AG04450 (cell line): ENCODE measurements at regions not wholly inside any gene's neighbourhood (a gene's known extent, or its start where the extent isn't known, plus 50 kb on each side); places are given as distances from the start of the nearest gene placed in this dataset.
"Not testable (repeated sequence)": the region's sequence is repeated elsewhere in the genome, so short reads cannot be mapped to it uniquely, and the experiment has no call there.

Experiments used
- CTCF ChIA-PET: fragments of 300-600, 350-600 bp; formaldehyde crosslinking; extraction: SDS; loops from one replicate; lab custom pipeline; 2022; ENCODE audit warnings: antibody characterized with exemption, inconsistent platforms; lab: Charles Lee
- POLR2A ChIA-PET: fragments of 350-600 bp; formaldehyde crosslinking; extraction: SDS; loops from one replicate; lab custom pipeline; 2021; ENCODE audit warnings: antibody characterized with exemption, inconsistent platforms; lab: Yijun Ruan, JAX
- DNase-seq: peaks from one replicate; pipeline ENCODE4 v3.0.0-alpha.2; 2011; ENCODE audit warnings: low read depth, low spot score
- H3K27ac ChIP-seq: one replicate; pipeline ENCODE4 v1.5.1; 2012; ENCODE audit warnings: low read depth, low read length, control low read depth
- H3K27me3 ChIP-seq: one replicate; pipeline ENCODE4 v1.6.0; 2012; ENCODE audit warnings: low read length; ENCODE audit not compliant: control insufficient read depth, insufficient read depth
- H3K4me3 ChIP-seq: 2 replicates; pipeline ENCODE4 v1.5.1; 2011; ENCODE audit warnings: mild to moderate bottlenecking, low read depth, low read length, control low read depth
- H3K9me3 ChIP-seq: 2 replicates; pipeline ENCODE4 v1.5.1; 2012; ENCODE audit warnings: low read length; ENCODE audit not compliant: control insufficient read depth, insufficient read depth
- TF ChIP-seq, protein P1 (sequence below): IDR thresholded peaks from 2 replicates; pipeline ENCODE4 v1.5.1; 2011; ENCODE audit warnings: low read depth, low read length, control low read depth, inconsistent platforms

DNA sequence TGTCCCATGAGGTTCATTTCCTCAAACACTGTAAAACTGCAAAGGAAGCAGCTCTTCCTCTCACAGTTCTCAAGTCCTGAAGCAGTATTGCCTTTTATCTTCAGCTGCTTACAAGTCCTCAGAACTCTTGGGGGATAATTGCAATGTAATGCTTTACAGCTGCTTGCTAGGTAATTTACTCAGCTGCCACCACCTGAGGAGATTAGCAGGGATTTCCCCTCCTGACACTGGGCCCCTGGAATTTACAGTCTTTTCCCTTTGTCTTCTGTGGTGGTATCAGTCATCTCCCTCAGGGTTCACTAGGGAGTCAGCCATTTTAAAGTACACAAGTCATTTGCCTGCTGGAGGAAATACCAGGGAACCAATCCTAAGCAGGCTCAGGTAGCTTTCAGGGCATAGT, 754.3 kb upstream of the GRAMD2B start:
- Histone ChIP-seq H3K4me3 (no peak overlapping the region), H3K9me3 (no peaks in the 10 kb centered on the region), H3K27me3 (peaks cover 2% of the 10 kb centered on the region), H3K27ac (no peak overlapping the region)
- ChIA-PET POLR2A (no interaction called here), CTCF (no interaction called here)
- TF ChIP-seq, protein P1, sequence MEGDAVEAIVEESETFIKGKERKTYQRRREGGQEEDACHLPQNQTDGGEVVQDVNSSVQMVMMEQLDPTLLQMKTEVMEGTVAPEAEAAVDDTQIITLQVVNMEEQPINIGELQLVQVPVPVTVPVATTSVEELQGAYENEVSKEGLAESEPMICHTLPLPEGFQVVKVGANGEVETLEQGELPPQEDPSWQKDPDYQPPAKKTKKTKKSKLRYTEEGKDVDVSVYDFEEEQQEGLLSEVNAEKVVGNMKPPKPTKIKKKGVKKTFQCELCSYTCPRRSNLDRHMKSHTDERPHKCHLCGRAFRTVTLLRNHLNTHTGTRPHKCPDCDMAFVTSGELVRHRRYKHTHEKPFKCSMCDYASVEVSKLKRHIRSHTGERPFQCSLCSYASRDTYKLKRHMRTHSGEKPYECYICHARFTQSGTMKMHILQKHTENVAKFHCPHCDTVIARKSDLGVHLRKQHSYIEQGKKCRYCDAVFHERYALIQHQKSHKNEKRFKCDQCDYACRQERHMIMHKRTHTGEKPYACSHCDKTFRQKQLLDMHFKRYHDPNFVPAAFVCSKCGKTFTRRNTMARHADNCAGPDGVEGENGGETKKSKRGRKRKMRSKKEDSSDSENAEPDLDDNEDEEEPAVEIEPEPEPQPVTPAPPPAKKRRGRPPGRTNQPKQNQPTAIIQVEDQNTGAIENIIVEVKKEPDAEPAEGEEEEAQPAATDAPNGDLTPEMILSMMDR = no peak
- DNase-seq = no peak

DNA sequence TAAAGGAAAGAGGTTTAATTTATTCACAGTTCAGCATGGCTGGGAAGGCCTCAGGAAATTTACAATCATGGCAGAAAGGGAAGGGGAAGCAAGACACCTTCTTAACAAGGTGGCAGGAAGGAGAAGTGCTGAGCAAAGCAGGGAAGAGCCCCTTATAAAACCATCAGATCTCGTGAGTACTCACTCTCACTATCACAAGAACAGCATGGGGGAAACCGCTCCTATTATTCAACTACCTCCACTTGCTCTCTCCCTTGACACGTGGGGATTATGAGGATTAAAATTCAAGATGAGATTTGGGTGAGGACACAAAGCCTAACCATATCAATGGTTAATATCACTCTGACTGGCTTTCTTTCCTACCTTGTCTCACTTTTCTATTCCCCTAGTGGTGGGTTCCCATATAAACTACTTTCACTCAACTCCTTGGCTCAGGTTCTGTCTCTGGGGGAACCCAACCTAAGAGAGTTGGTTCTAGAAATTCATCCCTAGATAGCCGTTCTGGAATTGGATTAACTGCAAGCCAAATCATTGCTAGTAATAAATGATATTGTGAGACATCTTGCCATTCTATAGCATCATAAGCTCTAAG, 749.8 kb upstream of the GRAMD2B start:
- Histone ChIP-seq H3K27me3 (no peaks in the 10 kb centered on the region), H3K9me3 (no peaks in the 10 kb centered on the region), H3K4me3 (no peak overlapping the region), H3K27ac (no peak overlapping the region)
- ChIA-PET CTCF (no interaction called here), POLR2A (no interaction called here)
- no peak for DNase-seq
- TF ChIP-seq, protein P1 = no peak

DNA sequence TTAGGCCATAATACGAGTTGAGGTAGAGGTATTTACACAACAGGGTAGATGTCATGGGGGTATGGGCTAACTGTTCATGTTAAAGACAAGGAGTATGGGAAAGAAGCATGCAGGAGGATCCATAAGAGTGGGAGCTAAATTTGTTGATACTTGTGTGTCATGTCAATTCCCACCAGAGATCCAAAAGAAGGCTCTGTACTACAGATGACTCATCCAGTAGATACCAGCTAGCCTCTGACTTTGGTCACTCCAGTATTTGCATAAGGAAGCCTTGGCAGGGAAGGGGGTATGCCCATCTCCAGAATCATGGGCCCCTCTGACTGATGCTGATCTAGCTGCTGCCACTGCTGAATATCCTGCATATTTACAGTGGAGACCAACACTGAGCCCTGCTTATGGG, 743.7 kb upstream of the GRAMD2B start:
- Histone ChIP-seq H3K27ac (no peak overlapping the region), H3K9me3 (no peaks in the 10 kb centered on the region), H3K27me3 (no peaks in the 10 kb centered on the region), H3K4me3 (no peak overlapping the region)
- ChIA-PET POLR2A (no interaction called here), CTCF (no interaction called here)
- TF ChIP-seq, protein P1 = no peak
- no peak for DNase-seq

- CTCF ChIA-PET = interaction anchor here (1.0 kb wide), 1 partner anchor 855 kb away, joined by 3 read pairs; no protein-coding TSS in a partner anchor
- POLR2A ChIA-PET = no interaction called here
- no peak overlapping the region for H3K4me3 ChIP-seq
- H3K27ac ChIP-seq = no peak overlapping the region
- TF ChIP-seq, protein P1 = no peak
- no peaks in the 10 kb centered on the region for H3K9me3 ChIP-seq
- DNase-seq = no peak
- no peaks in the 10 kb centered on the region for H3K27me3 ChIP-seq
These were observed 739.5 kb upstream of the GRAMD2B start for GRCh38 chr5:125683669-125684068.

GRCh38 chr5:125685771-125686170, 737.4 kb upstream of the GRAMD2B start:
- Histone ChIP-seq H3K27ac (no peak overlapping the region), H3K27me3 (no peaks in the 10 kb centered on the region), H3K9me3 (no peaks in the 10 kb centered on the region), H3K4me3 (no peak overlapping the region)
- CTCF ChIA-PET = interaction anchor here (0.6 kb wide), 1 partner anchor 689 kb away, joined by 3 read pairs; no protein-coding TSS in a partner anchor
- TF ChIP-seq, protein P1 = no peak
- POLR2A ChIA-PET = no interaction called here
- DNase-seq = no peak

DNA sequence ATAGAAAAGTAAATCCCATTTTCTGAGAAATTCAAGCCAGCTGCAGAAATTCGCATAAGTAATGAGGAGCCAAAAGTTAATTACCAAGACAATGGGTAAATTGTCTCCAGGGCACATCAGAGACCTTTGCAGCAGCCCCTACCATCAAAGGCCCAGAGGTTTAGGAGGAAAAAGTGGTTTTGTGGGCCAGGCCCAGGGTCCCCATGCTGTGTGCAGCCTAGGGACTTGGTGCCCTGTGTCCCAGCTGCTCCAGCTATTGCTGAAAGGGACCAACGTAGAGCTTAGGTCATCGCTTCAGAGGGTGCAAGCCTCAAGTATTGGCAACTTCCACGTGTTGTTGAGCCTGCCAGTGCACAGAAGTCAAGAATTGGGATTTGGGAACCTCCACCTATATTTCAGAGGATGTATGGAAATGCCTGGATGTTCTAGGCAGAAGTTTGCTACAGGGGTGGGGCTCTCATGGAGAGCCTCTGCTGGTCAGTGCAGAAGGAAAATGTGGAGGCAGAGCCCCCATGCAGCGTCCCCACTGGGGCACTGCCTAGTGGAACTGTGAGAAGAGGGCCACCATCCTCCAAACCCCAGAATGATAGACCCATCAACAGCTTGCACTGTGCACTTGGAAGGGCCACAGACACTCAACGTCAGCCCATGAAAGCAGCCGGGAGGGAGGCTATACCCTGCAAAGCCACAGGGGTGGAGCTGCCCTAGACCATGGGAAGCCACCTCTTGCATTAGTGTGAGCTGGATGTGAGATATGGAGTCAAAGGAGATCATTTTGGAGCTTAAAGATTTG, 731.3 kb upstream of the GRAMD2B start:
- H3K27me3 ChIP-seq, DNase-seq, POLR2A ChIA-PET, H3K4me3 ChIP-seq, CTCF ChIA-PET, H3K27ac ChIP-seq, H3K9me3 ChIP-seq: not testable (repeated sequence)
